IMR-90 (cell line): ENCODE measurements at regions not wholly inside any gene's neighbourhood (a gene's known extent, or its start where the extent isn't known, plus 50 kb on each side); places are given as distances from the start of the nearest gene placed in this dataset.

Experiments
- ATAC-seq: fragments of 200-7000 bp; cut with Tn5 transposase; 2 replicates; pipeline ENCODE4 v1.9.1; 2020; ENCODE audit warnings: low read depth, mild to moderate bottlenecking, moderate library complexity
- BruUV-seq: library from RNA; stranded (reverse); fragments of 400-500 nt; replicated peaks from 2 replicates; lab custom pipeline; 2021; lab: Mats Ljungman, UMichigan
- CTCF ChIA-PET: fragments of 300-600 bp; formaldehyde crosslinking; extraction: SDS; loops from one replicate; lab custom pipeline; 2021; ENCODE audit warnings: antibody characterized with exemption; lab: Yijun Ruan, JAX
- POLR2A ChIA-PET: fragments of 300-600 bp; sonication (Branson Sonifier 250); formaldehyde crosslinking; loops from one replicate; lab custom pipeline; 2022; ENCODE audit warnings: antibody characterized with exemption; ENCODE audit not compliant: unreplicated experiment; lab: Charles Lee
- DNase-seq: peaks from one replicate; pipeline ENCODE4 v3.0.0; 2013
- H2AFZ ChIP-seq: replicated peaks from 2 replicates; pipeline ENCODE3; 2013; ENCODE audit warnings: low read length, mild to moderate bottlenecking; ENCODE audit not compliant: poor library complexity
- H2AK5ac ChIP-seq: 2 replicates; pipeline ENCODE4 v1.6.1; 2013; ENCODE audit warnings: low read depth, low read length, inconsistent platforms
- H2AK9ac ChIP-seq: replicated peaks from 2 replicates; pipeline ENCODE3; 2013; ENCODE audit warnings: mild to moderate bottlenecking, low read depth, low read length, moderate library complexity; ENCODE audit not compliant: poor library complexity
- H2BK120ac ChIP-seq: 2 replicates; pipeline ENCODE4 v1.6.1; 2013; ENCODE audit warnings: low read depth, low read length, inconsistent platforms
- H2BK15ac ChIP-seq: 3 replicates; pipeline ENCODE4 v1.6.1; 2013; ENCODE audit warnings: low read depth, low read length, inconsistent platforms
- H2BK20ac ChIP-seq: 2 replicates; pipeline ENCODE4 v1.6.1; 2013; ENCODE audit warnings: low read depth, mild to moderate bottlenecking, inconsistent platforms, low read length, moderate library complexity
- H2BK5ac ChIP-seq: 2 replicates; pipeline ENCODE4 v1.6.1; 2013; ENCODE audit warnings: mild to moderate bottlenecking, low read depth, low read length, inconsistent platforms; ENCODE audit not compliant: poor library complexity, severe bottlenecking
- H3K14ac ChIP-seq: replicated peaks from 2 replicates; pipeline ENCODE4 v1.6.1; 2013; ENCODE audit warnings: low read depth, low read length, inconsistent platforms
- H3K18ac ChIP-seq: 2 replicates; pipeline ENCODE4 v1.6.1; 2013; ENCODE audit warnings: low read depth, low read length, control low read depth
- H3K23ac ChIP-seq: 2 replicates; pipeline ENCODE4 v1.6.1; 2013; ENCODE audit warnings: low read depth, low read length, inconsistent platforms
- H3K27ac ChIP-seq: 2 replicates; pipeline ENCODE4 v1.5.1; 2013; ENCODE audit warnings: mild to moderate bottlenecking, control low read depth, low read length; ENCODE audit not compliant: insufficient read depth
- H3K27me3 ChIP-seq: 2 replicates; pipeline ENCODE4 v1.6.1; 2013; ENCODE audit warnings: low read length; ENCODE audit not compliant: control insufficient read depth, insufficient read depth
- H3K36me3 ChIP-seq: 2 replicates; pipeline ENCODE4 v1.6.1; 2013; ENCODE audit warnings: low read length, mixed read lengths; ENCODE audit not compliant: control insufficient read depth, insufficient read depth
- H3K4ac ChIP-seq: 2 replicates; pipeline ENCODE4 v1.6.1; 2013; ENCODE audit warnings: low read depth, low read length, inconsistent platforms
- H3K4me1 ChIP-seq: 2 replicates; pipeline ENCODE4 v1.6.1; 2013; ENCODE audit warnings: low read length, mixed read lengths; ENCODE audit not compliant: control insufficient read depth, insufficient read depth
- H3K4me2 ChIP-seq: 2 replicates; pipeline ENCODE4 v1.6.1; 2013; ENCODE audit warnings: low read depth, mild to moderate bottlenecking, control low read depth, low read length, moderate library complexity
- H3K4me3 ChIP-seq: 2 replicates; pipeline ENCODE4 v1.5.1; 2013; ENCODE audit warnings: low read depth, mild to moderate bottlenecking, control low read depth, low read length, moderate library complexity; ENCODE audit not compliant: insufficient read depth
- H3K56ac ChIP-seq: 2 replicates; pipeline ENCODE4 v1.6.1; 2013; ENCODE audit warnings: low read length, inconsistent platforms; ENCODE audit not compliant: insufficient read depth; ENCODE audit errors: extremely low read depth
- H3K79me1 ChIP-seq, 2 experiments: 2 replicates each; pipeline ENCODE4 v1.6.1; 2013; ENCODE audit warnings: low read length in 2 of 2, inconsistent platforms in 1 of 2, low read depth in 1 of 2
- H3K9ac ChIP-seq: 2 replicates; pipeline ENCODE4 v1.6.1; 2013; ENCODE audit warnings: low read depth, low read length, control low read depth
- H3K9me1 ChIP-seq: 2 replicates; pipeline ENCODE4 v1.6.1; 2013; ENCODE audit warnings: low read length, inconsistent platforms; ENCODE audit not compliant: insufficient read depth
- H3K9me3 ChIP-seq: 2 replicates; pipeline ENCODE4 v1.6.1; 2013; ENCODE audit warnings: low read length; ENCODE audit not compliant: control insufficient read depth, insufficient read depth
- H4K20me1 ChIP-seq: 2 replicates; pipeline ENCODE4 v1.6.1; 2013; ENCODE audit warnings: low read length, inconsistent platforms; ENCODE audit not compliant: insufficient read depth
- H4K5ac ChIP-seq: 2 replicates; pipeline ENCODE4 v1.6.1; 2013; ENCODE audit warnings: mild to moderate bottlenecking, low read depth, low read length, control low read depth
- H4K8ac ChIP-seq, 2 experiments: 2 replicates each; pipeline ENCODE4 v1.6.1; 2013; ENCODE audit warnings: low read depth in 2 of 2, low read length in 2 of 2, control low read depth in 1 of 2, inconsistent platforms in 1 of 2
- H4K91ac ChIP-seq: 2 replicates; pipeline ENCODE4 v1.6.1; 2013; ENCODE audit warnings: low read depth, low read length, inconsistent platforms; ENCODE audit not compliant: insufficient read depth
- BHLHE40 ChIP-seq: fragments of 150-350 bp; IDR thresholded peaks from 2 replicates; pipeline ENCODE4 v1.6.1; 2016; ENCODE audit warnings: mild to moderate bottlenecking, low read depth, low read length
- CHD1 ChIP-seq: IDR thresholded peaks from 2 replicates; pipeline ENCODE4 v1.6.1; 2012; ENCODE audit warnings: low read depth, low read length, improper control_type of control experiment
- MXI1 ChIP-seq: IDR thresholded peaks from 2 replicates; pipeline ENCODE4 v1.6.1; 2012; ENCODE audit warnings: low read depth, mild to moderate bottlenecking, low read length, moderate library complexity, borderline replicate concordance
- POLR2A ChIP-seq: IDR thresholded peaks from 2 replicates; pipeline ENCODE4 v1.6.1; 2012; ENCODE audit warnings: mild to moderate bottlenecking, low read depth, low read length
- RAD21 ChIP-seq: IDR thresholded peaks from 2 replicates; pipeline ENCODE4 v1.6.1; 2012; ENCODE audit warnings: low read length, improper control_type of control experiment
- RFX5 ChIP-seq: IDR thresholded peaks from 2 replicates; pipeline ENCODE4 v1.8.0; 2012; ENCODE audit warnings: low read depth, mild to moderate bottlenecking, low read length, moderate library complexity
- SMC3 ChIP-seq: fragments of 150-350 bp; IDR thresholded peaks from 2 replicates; pipeline ENCODE4 v1.6.1; 2016; ENCODE audit warnings: low read depth, mild to moderate bottlenecking, antibody characterized with exemption, low read length, moderate library complexity
- WGBS, 2 experiments: methylation state at CpG; one replicate each; pipeline versions ENCODE4 v1.1.5 to v1.1.7; 2013; ENCODE audit warnings: missing lambda C conversion rate in 2 of 2; ENCODE audit not compliant: insufficient read length in 1 of 2; ENCODE audit errors: extremely low coverage in 2 of 2; 5-methylcytosine and 5-hydroxymethylcytosine counted together
- dilution Hi-C: fragments of 300-500 bp; cut with HindIII; formaldehyde crosslinking; loops from one replicate; pipeline ENCODE4 v1.14.3; 2018; ENCODE audit warnings: low sequenced_read_pairs; ENCODE audit not compliant: unreplicated experiment
- in situ Hi-C: fragments of 300-500 bp; cut with MboI; formaldehyde crosslinking; loops from 3 replicates; pipeline ENCODE4 v1.14.3; 2019; ENCODE audit warnings: low sequenced_read_pairs, inconsistent platforms, mixed read lengths
- intact Hi-C: fragments of 100-400 bp; cut with micrococcal nuclease; formaldehyde crosslinking; loops from 2 replicates; pipeline ENCODE4 v1.10.0; 2022
- TF ChIP-seq, protein P1 (sequence below): fragments of 150-350 bp; IDR thresholded peaks from 2 replicates; pipeline ENCODE4 v1.6.1; 2017; ENCODE audit warnings: mild to moderate bottlenecking, antibody characterized with exemption, low read length, low read depth

GRCh38 chr2:139992711-139993345 is 1212.6 kb upstream of the NXPH2 start:
- no peak overlapping the region for H3K4me2 ChIP-seq
- H3K18ac ChIP-seq = no peak overlapping the region
- H2BK15ac ChIP-seq = no peak overlapping the region
- H2BK20ac ChIP-seq = no peak overlapping the region
- no peaks in the 10 kb centered on the region for H3K79me1 ChIP-seq
- no peak overlapping the region for H2BK5ac ChIP-seq
- H4K20me1 ChIP-seq = no peaks in the 10 kb centered on the region
- ChIA-PET CTCF (no interaction called here), POLR2A (no interaction called here)
- no peak overlapping the region for H3K23ac ChIP-seq
- no peaks in the 10 kb centered on the region for H3K9me1 ChIP-seq
- H3K9ac ChIP-seq = no peak overlapping the region
- TF ChIP-seq POLR2A = no peak
- TF ChIP-seq SMC3 = no peak
- TF ChIP-seq MXI1 = no peak
- TF ChIP-seq, protein P1, sequence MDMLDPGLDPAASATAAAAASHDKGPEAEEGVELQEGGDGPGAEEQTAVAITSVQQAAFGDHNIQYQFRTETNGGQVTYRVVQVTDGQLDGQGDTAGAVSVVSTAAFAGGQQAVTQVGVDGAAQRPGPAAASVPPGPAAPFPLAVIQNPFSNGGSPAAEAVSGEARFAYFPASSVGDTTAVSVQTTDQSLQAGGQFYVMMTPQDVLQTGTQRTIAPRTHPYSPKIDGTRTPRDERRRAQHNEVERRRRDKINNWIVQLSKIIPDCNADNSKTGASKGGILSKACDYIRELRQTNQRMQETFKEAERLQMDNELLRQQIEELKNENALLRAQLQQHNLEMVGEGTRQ = no peak
- no peak for TF ChIP-seq BHLHE40
- no peak for TF ChIP-seq RAD21
- no peak for TF ChIP-seq RFX5
- no peak for TF ChIP-seq CHD1
- no CpG with 5 or more reads among the region's 6 CpGs for WGBS, 2 experiments
- H2AK9ac ChIP-seq = no peak overlapping the region
- no peak overlapping the region for H4K5ac ChIP-seq
- no peak overlapping the region for H4K91ac ChIP-seq
- H3K9me3 ChIP-seq = peaks cover 23% of the 10 kb centered on the region
- no peaks in the 10 kb centered on the region for H3K27me3 ChIP-seq
- DNase-seq = no peak
- in situ Hi-C loops = no loop called here
- H3K36me3 ChIP-seq = no peaks in the 10 kb centered on the region
- intact Hi-C loops = no loop called here
- dilution Hi-C loops = no loop called here
- no peak overlapping the region for H2AK5ac ChIP-seq
- H3K4me1 ChIP-seq = no peaks in the 10 kb centered on the region
- no peak overlapping the region for H3K27ac ChIP-seq
- H3K14ac ChIP-seq = no peak overlapping the region
- H2AFZ ChIP-seq = no peak overlapping the region
- BruUV-seq = no TSS peak
- H2BK120ac ChIP-seq = no peak overlapping the region
- H3K4me3 ChIP-seq = no peak overlapping the region
- H4K8ac ChIP-seq = no peak overlapping the region
- ATAC-seq = no peak
- no peak overlapping the region for H3K4ac ChIP-seq
- H3K56ac ChIP-seq = no peak overlapping the region
